Smooth muscle cell (in vitro differentiated cells): ENCODE measurements at regions not wholly inside any gene's neighbourhood (a gene's known extent, or its start where the extent isn't known, plus 50 kb on each side); places are given as distances from the start of the nearest gene placed in this dataset.
A peak's percentile ranks its signal among the peaks of the same experiment; 100 is the strongest.

Source experiments
- DNase-seq: peaks from one replicate; lab custom pipeline; 2025; ENCODE audit not compliant: unreplicated experiment; lab: John Stamatoyannopoulos, UW
- H2AFZ ChIP-seq: fragments of 200-600 bp; sonication (generic); 2 replicates; pipeline ENCODE4 v1.6.0; 2016; ENCODE audit warnings: antibody characterized with exemption, low read depth, mild to moderate bottlenecking
- H3F3A ChIP-seq: fragments of 200-600 bp; sonication (generic); 2 replicates; pipeline ENCODE4 v1.6.0; 2017; ENCODE audit warnings: antibody characterized with exemption, low read depth
- H3K27ac ChIP-seq: fragments of 200-600 bp; sonication (generic); 2 replicates; pipeline ENCODE4 v1.5.1; 2016; ENCODE audit warnings: low read depth, mild to moderate bottlenecking
- H3K27me3 ChIP-seq: fragments of 200-600 bp; sonication (generic); 2 replicates; pipeline ENCODE4 v1.6.1; 2016; ENCODE audit warnings: low read depth, mild to moderate bottlenecking
- H3K36me3 ChIP-seq: fragments of 200-600 bp; sonication (generic); 2 replicates; pipeline ENCODE4 v1.5.1; 2016; ENCODE audit warnings: low read depth
- H3K4me1 ChIP-seq: fragments of 200-600 bp; sonication (generic); 2 replicates; pipeline ENCODE4 v1.5.1; 2016; ENCODE audit warnings: low read depth
- H3K4me2 ChIP-seq: fragments of 200-600 bp; sonication (generic); 2 replicates; pipeline ENCODE4 v1.6.0; 2016; ENCODE audit warnings: mild to moderate bottlenecking
- H3K4me3 ChIP-seq: fragments of 200-600 bp; sonication (generic); 2 replicates; pipeline ENCODE4 v1.5.1; 2016; ENCODE audit warnings: mild to moderate bottlenecking
- H3K79me2 ChIP-seq: fragments of 200-600 bp; sonication (generic); 2 replicates; pipeline ENCODE4 v1.6.0; 2016; ENCODE audit warnings: low read depth, mild to moderate bottlenecking
- H3K9ac ChIP-seq: fragments of 200-600 bp; sonication (generic); 2 replicates; pipeline ENCODE4 v1.6.0; 2016; ENCODE audit warnings: low read depth
- H3K9me3 ChIP-seq: fragments of 200-600 bp; sonication (generic); replicated peaks from 2 replicates; pipeline ENCODE4 v1.5.1; 2016; ENCODE audit warnings: low read depth
- H4K20me1 ChIP-seq: fragments of 200-600 bp; sonication (generic); 2 replicates; pipeline ENCODE4 v1.6.0; 2016; ENCODE audit warnings: low read depth
- WGBS: methylation state at CpG from one replicate; pipeline ENCODE4 v1.1.7; 2016; ENCODE audit warnings: low lambda C conversion rate; 5-methylcytosine and 5-hydroxymethylcytosine counted together
- TF ChIP-seq, protein P1 (sequence below): fragments of 200-600 bp; sonication (generic); IDR thresholded peaks from 2 replicates; pipeline ENCODE4 v1.5.1; 2017; ENCODE audit warnings: borderline replicate concordance, mild to moderate bottlenecking, antibody characterized with exemption; ENCODE audit not compliant: insufficient read depth, poor library complexity, severe bottlenecking

DNA sequence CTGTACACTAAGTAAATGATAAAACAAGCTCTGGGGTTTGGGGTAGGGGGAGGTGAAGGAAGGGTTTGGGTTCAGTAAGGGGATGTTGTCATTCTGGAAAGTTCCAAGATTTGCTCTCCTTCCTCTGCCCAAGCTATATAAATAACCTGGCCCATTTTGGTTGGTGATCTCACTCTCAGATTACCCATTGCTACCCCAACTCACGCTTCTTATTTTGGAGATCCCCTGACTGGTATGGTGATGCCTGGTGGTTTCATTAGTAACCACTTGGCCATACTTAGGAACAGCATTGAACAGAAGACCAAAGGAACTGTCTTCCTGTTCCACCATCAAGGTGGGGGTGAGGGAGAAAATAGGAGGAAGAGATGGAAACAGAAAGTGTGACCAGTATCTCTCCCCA is 259.6 kb upstream of the TBX3 start:
- Histone ChIP-seq H3K27ac (no peak overlapping the region), H3K4me1 (no peaks in the 10 kb centered on the region), H3K27me3 (no peaks in the 10 kb centered on the region), H3K79me2 (no peaks in the 10 kb centered on the region), H3K4me2 (no peak overlapping the region), H2AFZ (no peak overlapping the region), H3F3A (no peaks in the 10 kb centered on the region), H4K20me1 (no peaks in the 10 kb centered on the region), H3K9ac (no peak overlapping the region), H3K36me3 (no peaks in the 10 kb centered on the region), H3K9me3 (no peaks in the 10 kb centered on the region), H3K4me3 (no peak overlapping the region)
- WGBS, result 92% methylated on average over 1 of the region's 1 CpG
- TF ChIP-seq, protein P1, sequence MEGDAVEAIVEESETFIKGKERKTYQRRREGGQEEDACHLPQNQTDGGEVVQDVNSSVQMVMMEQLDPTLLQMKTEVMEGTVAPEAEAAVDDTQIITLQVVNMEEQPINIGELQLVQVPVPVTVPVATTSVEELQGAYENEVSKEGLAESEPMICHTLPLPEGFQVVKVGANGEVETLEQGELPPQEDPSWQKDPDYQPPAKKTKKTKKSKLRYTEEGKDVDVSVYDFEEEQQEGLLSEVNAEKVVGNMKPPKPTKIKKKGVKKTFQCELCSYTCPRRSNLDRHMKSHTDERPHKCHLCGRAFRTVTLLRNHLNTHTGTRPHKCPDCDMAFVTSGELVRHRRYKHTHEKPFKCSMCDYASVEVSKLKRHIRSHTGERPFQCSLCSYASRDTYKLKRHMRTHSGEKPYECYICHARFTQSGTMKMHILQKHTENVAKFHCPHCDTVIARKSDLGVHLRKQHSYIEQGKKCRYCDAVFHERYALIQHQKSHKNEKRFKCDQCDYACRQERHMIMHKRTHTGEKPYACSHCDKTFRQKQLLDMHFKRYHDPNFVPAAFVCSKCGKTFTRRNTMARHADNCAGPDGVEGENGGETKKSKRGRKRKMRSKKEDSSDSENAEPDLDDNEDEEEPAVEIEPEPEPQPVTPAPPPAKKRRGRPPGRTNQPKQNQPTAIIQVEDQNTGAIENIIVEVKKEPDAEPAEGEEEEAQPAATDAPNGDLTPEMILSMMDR, result no peak
- no peak for DNase-seq

DNA sequence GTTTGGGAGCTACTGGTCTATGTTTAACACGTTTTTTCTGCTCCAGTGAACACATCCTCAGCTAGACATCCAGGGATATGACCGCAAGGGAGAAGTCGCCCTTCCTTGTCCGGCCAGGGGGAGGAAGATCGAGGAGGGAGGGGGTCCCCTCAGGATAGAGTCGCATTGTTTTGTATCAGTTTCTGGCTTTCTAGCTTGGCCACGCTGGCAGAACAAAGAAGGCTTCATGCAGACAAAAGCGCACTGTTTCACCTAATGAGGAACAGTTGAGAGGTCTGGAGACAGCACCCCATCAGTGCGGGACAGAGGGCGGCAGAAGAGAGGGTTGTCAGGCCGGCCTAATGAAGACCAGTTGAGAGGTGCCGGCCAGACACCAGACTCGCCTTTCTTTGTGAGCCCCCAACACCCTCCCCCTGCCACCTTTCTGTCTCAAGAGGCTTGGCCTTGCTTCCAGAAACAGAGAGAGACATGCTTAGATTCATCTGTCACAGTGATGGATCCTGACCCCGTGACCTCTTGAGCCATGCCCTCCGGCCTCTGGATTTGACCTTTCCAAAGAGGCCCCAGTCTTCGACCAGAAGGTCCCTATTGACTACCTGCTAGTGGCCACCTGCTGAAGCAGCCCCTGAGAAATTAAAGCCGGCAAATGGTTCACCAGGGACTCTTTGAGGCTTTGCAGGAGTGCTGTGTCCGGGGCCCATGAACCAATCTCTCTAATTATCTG is 254.7 kb upstream of the TBX3 start:
- no peak overlapping the region for H3K4me3 ChIP-seq
- DNase-seq, result no peak
- no peak overlapping the region for H3K4me2 ChIP-seq
- H3K27me3 ChIP-seq, result no peaks in the 10 kb centered on the region
- TF ChIP-seq, protein P1, result no peak
- no peak overlapping the region for H3K9ac ChIP-seq
- no peaks in the 10 kb centered on the region for H3K36me3 ChIP-seq
- H4K20me1 ChIP-seq, result no peaks in the 10 kb centered on the region
- H3K27ac ChIP-seq, result no peak overlapping the region
- no peaks in the 10 kb centered on the region for H3K9me3 ChIP-seq
- H2AFZ ChIP-seq, result no peak overlapping the region
- no peaks in the 10 kb centered on the region for H3K79me2 ChIP-seq
- H3K4me1 ChIP-seq, result no peaks in the 10 kb centered on the region
- H3F3A ChIP-seq, result peaks cover 7% of the 10 kb centered on the region
- 87% methylated on average over 18 of the region's 18 CpGs for WGBS

DNA sequence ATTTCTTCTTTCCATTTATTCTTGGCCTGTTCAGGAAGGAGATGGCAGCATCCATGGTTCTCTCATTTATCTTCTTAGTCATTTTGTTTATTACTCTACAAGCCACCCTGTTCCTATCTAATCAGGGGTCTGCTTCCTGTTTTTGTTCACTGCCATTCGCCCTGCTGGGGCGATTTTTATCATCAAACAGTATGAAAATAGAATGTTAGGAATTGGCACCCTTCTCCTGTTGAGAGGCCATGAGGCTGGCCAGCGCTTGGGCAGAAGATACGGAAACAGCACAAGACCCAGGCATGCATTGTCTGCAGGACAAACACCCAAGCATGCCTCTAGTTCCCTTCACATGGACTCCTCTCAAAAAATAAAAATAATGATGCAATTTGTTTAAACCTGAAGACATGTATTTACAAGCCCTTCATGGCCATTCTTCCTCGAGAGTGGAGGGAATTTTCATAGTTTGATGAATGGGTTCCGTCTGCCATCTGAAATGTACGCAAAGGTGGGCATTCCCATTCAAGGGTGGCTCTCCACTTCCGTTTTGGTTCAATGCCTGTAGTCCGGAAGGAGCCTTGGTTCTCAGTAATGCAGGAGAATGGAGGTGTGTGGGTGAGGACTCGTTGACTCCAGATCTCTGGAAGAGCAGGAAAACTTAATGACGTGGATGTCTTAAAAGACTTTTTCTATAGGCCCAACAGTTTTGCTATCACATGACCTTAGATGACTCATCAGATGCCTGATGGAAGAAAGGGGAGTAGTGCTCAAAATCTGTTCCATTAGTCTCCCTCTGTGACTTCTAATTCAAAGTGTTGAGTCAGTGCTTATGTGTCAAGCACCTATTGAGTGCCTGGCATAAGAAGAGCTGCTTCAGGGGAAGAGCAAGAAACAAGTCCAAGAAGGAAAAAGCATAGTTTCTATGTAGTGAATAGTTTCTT is 252.4 kb upstream of the TBX3 start:
- 37% methylated on average over 11 of the region's 11 CpGs for WGBS
- H3K9ac ChIP-seq, result no peak overlapping the region
- no peak overlapping the region for H3K4me2 ChIP-seq
- H3K4me1 ChIP-seq, result no peaks in the 10 kb centered on the region
- no peaks in the 10 kb centered on the region for H3K27me3 ChIP-seq
- H3K27ac ChIP-seq, result peak overlapping the region; percentile 14
- TF ChIP-seq, protein P1, result no peak
- DNase-seq, result no peak
- H3K79me2 ChIP-seq, result no peaks in the 10 kb centered on the region
- H3F3A ChIP-seq, result peaks cover 11% of the 10 kb centered on the region
- H2AFZ ChIP-seq, result no peak overlapping the region
- no peaks in the 10 kb centered on the region for H3K36me3 ChIP-seq
- H3K9me3 ChIP-seq, result peaks cover 1% of the 10 kb centered on the region
- no peaks in the 10 kb centered on the region for H4K20me1 ChIP-seq
- H3K4me3 ChIP-seq, result no peak overlapping the region
